Stomach (tissue), 4 donors: ENCODE measurements at regions not wholly inside any gene's neighbourhood (a gene's known extent, or its start where the extent isn't known, plus 50 kb on each side); places are given as distances from the start of the nearest gene placed in this dataset.

Experiments
- POLR2A ChIP-seq, 4 donors: fragments of 450-650 bp; IDR thresholded peaks; one replicate each; pipeline ENCODE4 v1.6.1; 2016; ENCODE audit warnings: antibody characterized with exemption in 4 of 4, control low read depth in 2 of 4, mild to moderate bottlenecking in 1 of 4, moderate library complexity in 1 of 4
- POLR2AphosphoS5 ChIP-seq, 3 donors: sonication (generic); formaldehyde crosslinking; IDR thresholded peaks; one replicate each; pipeline ENCODE4 v1.6.1; 2016; ENCODE audit warnings: antibody characterized with exemption in 3 of 3

DNA sequence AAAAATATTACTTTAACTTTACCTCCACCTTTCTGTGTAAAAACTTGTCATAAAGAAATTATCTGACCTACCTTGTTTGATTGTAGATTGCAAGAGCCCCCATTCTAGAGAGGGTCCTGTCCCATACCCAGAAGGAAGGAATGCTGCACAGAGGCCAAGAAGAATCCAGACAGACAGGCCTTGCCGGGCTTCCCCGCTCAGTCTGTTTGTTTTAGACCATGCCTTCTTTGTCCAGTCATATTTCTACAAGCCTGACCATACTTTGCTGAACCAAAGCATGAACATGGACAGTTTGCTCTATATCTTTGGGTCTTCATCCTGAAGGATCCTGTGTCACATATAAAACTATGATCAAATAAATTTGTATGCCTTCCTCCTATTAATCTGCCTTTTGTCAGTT lies 95.8 kb upstream of the MYCBP2 start:
- TF ChIP-seq POLR2A (IDR thresholded peaks at IDR 0.05) = no peak
- TF ChIP-seq POLR2AphosphoS5 (IDR thresholded peaks at IDR 0.05) = no peak
